H1 (cell line): ENCODE measurements at regions not wholly inside any gene's neighbourhood (a gene's known extent, or its start where the extent isn't known, plus 50 kb on each side); places are given as distances from the start of the nearest gene placed in this dataset.

Source experiments
- CTCF ChIA-PET: fragments of 300-600 bp; sonication (Branson Sonifier 250); formaldehyde crosslinking; loops from one replicate; lab custom pipeline; 2021; ENCODE audit not compliant: partially characterized antibody; lab: Charles Lee
- POLR2A ChIA-PET: fragments of 300-600 bp; sonication (Branson Sonifier 250); formaldehyde crosslinking; loops from one replicate; lab custom pipeline; 2021; ENCODE audit warnings: inconsistent platforms; ENCODE audit not compliant: partially characterized antibody; lab: Charles Lee
- DNase-seq, 2 experiments: peaks; one replicate each; pipeline versions ENCODE4 v3.0.0 to v3.0.0-alpha.2; 2010 to 2022; ENCODE audit warnings: low spot score in 2 of 2, low read depth in 1 of 2, mixed read lengths in 1 of 2
- FAIRE-seq: peaks from 2 replicates; lab custom pipeline; 2011; peaks lifted over from hg19 to GRCh38; lab: Jason Lieb, UNC
- H2AFZ ChIP-seq: 2 replicates; pipeline ENCODE4 v1.8.1; 2012; ENCODE audit warnings: low read length, inconsistent platforms
- H2AK5ac ChIP-seq: 2 replicates; pipeline ENCODE4 v1.6.1; 2013; ENCODE audit warnings: low read depth, low read length
- H2BK120ac ChIP-seq: replicated peaks from 2 replicates; pipeline ENCODE3; 2013; ENCODE audit warnings: low read depth, low read length, inconsistent platforms
- H2BK12ac ChIP-seq: 2 replicates; pipeline ENCODE4 v1.6.1; 2013; ENCODE audit warnings: low read depth, low read length
- H2BK15ac ChIP-seq: 2 replicates; pipeline ENCODE4 v1.6.1; 2013; ENCODE audit warnings: low read length
- H2BK20ac ChIP-seq: 2 replicates; pipeline ENCODE4 v1.6.1; 2013; ENCODE audit warnings: low read length
- H2BK5ac ChIP-seq: 2 replicates; pipeline ENCODE4 v1.6.1; 2013; ENCODE audit warnings: low read depth, low read length
- H3K14ac ChIP-seq: 2 replicates; pipeline ENCODE4 v1.6.1; 2013; ENCODE audit warnings: inconsistent platforms; ENCODE audit not compliant: insufficient read length
- H3K18ac ChIP-seq: 2 replicates; pipeline ENCODE4 v1.6.1; 2013; ENCODE audit warnings: low read length; ENCODE audit errors: extremely low read depth
- H3K23ac ChIP-seq: 2 replicates; pipeline ENCODE4 v1.6.1; 2013; ENCODE audit warnings: inconsistent platforms; ENCODE audit not compliant: insufficient read length
- H3K23me2 ChIP-seq: 2 replicates; pipeline ENCODE4 v1.6.1; 2013; ENCODE audit warnings: low read depth, low read length
- H3K27ac ChIP-seq: 2 replicates; pipeline ENCODE4 v1.6.1; 2011; ENCODE audit warnings: low read depth, low read length, inconsistent platforms
- H3K27me3 ChIP-seq, 4 experiments: replicated peaks in 1 of 4; 1 replicate in 1 of 4; 2 replicates in 3 of 4; pipeline versions ENCODE4 v1.6.1 to v1.8.1; 2011 to 2013; ENCODE audit warnings: low read length in 3 of 4, mild to moderate bottlenecking in 3 of 4, inconsistent platforms in 2 of 4, mixed read lengths in 2 of 4, moderate library complexity in 1 of 4; ENCODE audit not compliant: control insufficient read depth in 3 of 4, insufficient read depth in 3 of 4; ENCODE audit errors: extremely low read depth in 1 of 4
- H3K36me3 ChIP-seq, 4 experiments: 2 replicates each; pipeline versions ENCODE4 v1.6.1 to v1.8.1; 2011 to 2013; ENCODE audit warnings: mild to moderate bottlenecking in 4 of 4, low read length in 3 of 4, moderate library complexity in 2 of 4, control low read depth in 1 of 4, inconsistent platforms in 1 of 4; ENCODE audit not compliant: insufficient read depth in 4 of 4, control insufficient read depth in 2 of 4
- H3K4ac ChIP-seq: replicated peaks from 2 replicates; pipeline ENCODE3; 2013; ENCODE audit warnings: low read length, low read depth, mixed read lengths, inconsistent platforms; ENCODE audit not compliant: insufficient read length
- H3K4me1 ChIP-seq, 4 experiments: replicated peaks in 1 of 4; 1 replicate in 1 of 4; 2 replicates in 3 of 4; pipeline versions ENCODE4 v1.6.1 to v1.8.1; 2011 to 2013; ENCODE audit warnings: low read length in 3 of 4, inconsistent platforms in 2 of 4, mixed read lengths in 1 of 4; ENCODE audit not compliant: insufficient read depth in 4 of 4, control insufficient read depth in 3 of 4
- H3K4me2 ChIP-seq, 2 experiments: 2 replicates each; pipeline versions ENCODE4 v1.6.1 to v1.8.1; 2011 to 2013; ENCODE audit warnings: low read depth in 2 of 2, low read length in 2 of 2, control low read depth in 1 of 2, inconsistent platforms in 1 of 2, mild to moderate bottlenecking in 1 of 2; ENCODE audit not compliant: insufficient read depth in 1 of 2
- H3K4me3 ChIP-seq, 4 experiments: fragments of 200-600, 300-600 bp in 1 of 4; sonication (generic), shearing (Covaris generic), sonication (Bioruptor Twin) in 1 of 4; 2 replicates each; pipeline versions ENCODE4 v1.5.1 to v1.8.1; 2011 to 2016; ENCODE audit warnings: low read length in 4 of 4, low read depth in 3 of 4, control low read depth in 2 of 4, inconsistent platforms in 2 of 4, mild to moderate bottlenecking in 2 of 4, mixed read lengths in 1 of 4, moderate library complexity in 1 of 4; ENCODE audit not compliant: insufficient read depth in 2 of 4; ENCODE audit errors: extremely low read depth in 1 of 4
- H3K56ac ChIP-seq: replicated peaks from 2 replicates; pipeline ENCODE3; 2013; ENCODE audit warnings: low read depth, mild to moderate bottlenecking, mixed read lengths, low read length, inconsistent platforms; ENCODE audit not compliant: insufficient read length
- H3K79me1 ChIP-seq: 2 replicates; pipeline ENCODE4 v1.6.1; 2013; ENCODE audit warnings: low read depth, low read length, control low read depth
- H3K79me2 ChIP-seq, 2 experiments: 2 replicates each; pipeline versions ENCODE4 v1.6.1 to v1.8.1; 2012 to 2013; ENCODE audit warnings: low read length in 2 of 2, mild to moderate bottlenecking in 2 of 2, inconsistent platforms in 1 of 2; ENCODE audit not compliant: insufficient read depth in 2 of 2, control insufficient read depth in 1 of 2
- H3K9ac ChIP-seq, 4 experiments: replicated peaks in 1 of 4; 1 replicate in 1 of 4; 2 replicates in 3 of 4; pipeline versions ENCODE4 v1.6.1 to v1.8.1; 2011 to 2013; ENCODE audit warnings: low read depth in 3 of 4, low read length in 3 of 4, control low read depth in 2 of 4, mild to moderate bottlenecking in 2 of 4, moderate library complexity in 2 of 4, inconsistent platforms in 1 of 4; ENCODE audit errors: extremely low read depth in 1 of 4
- H3K9me3 ChIP-seq, 2 experiments: 2 replicates each; pipeline versions ENCODE4 v1.6.1 to v1.8.1; 2012 to 2013; ENCODE audit warnings: mild to moderate bottlenecking in 2 of 2, moderate library complexity in 2 of 2, control low read depth in 1 of 2, inconsistent platforms in 1 of 2, low read depth in 1 of 2, low read length in 1 of 2, mixed read lengths in 1 of 2; ENCODE audit not compliant: insufficient read depth in 2 of 2
- H4K20me1 ChIP-seq, 2 experiments: replicated peaks in 1 of 2; 2 replicates each; pipeline versions ENCODE3 to v1.8.1; 2011 to 2013; ENCODE audit warnings: inconsistent platforms in 2 of 2, low read length in 2 of 2, mild to moderate bottlenecking in 1 of 2; ENCODE audit not compliant: insufficient read depth in 2 of 2, control insufficient read depth in 1 of 2
- H4K5ac ChIP-seq: 2 replicates; pipeline ENCODE4 v1.6.1; 2013; ENCODE audit warnings: low read length, low read depth, mixed read lengths, inconsistent platforms; ENCODE audit not compliant: insufficient read length
- H4K8ac ChIP-seq: 2 replicates; pipeline ENCODE4 v1.8.0; 2013; ENCODE audit warnings: mild to moderate bottlenecking, moderate library complexity, low read length, inconsistent platforms; ENCODE audit not compliant: insufficient read depth; ENCODE audit errors: extremely low read depth
- H4K91ac ChIP-seq: replicated peaks from 2 replicates; pipeline ENCODE3; 2013; ENCODE audit warnings: low read length, mixed read lengths, inconsistent platforms; ENCODE audit not compliant: insufficient read length
- ASH2L ChIP-seq: fragments of 200-600, 300-600 bp; sonication (generic); IDR thresholded peaks from one replicate; pipeline ENCODE4 v1.7.1; 2017; ENCODE audit warnings: low read length
- BRCA1 ChIP-seq: IDR thresholded peaks from 2 replicates; pipeline ENCODE4 v1.6.1; 2012; ENCODE audit warnings: low read depth, low read length, improper control_type of control experiment
- MAX ChIP-seq: IDR thresholded peaks from 2 replicates; pipeline ENCODE4 v1.6.1; 2012; ENCODE audit warnings: inconsistent platforms
- SIX5 ChIP-seq: IDR thresholded peaks from 2 replicates; pipeline ENCODE4 v1.6.1; 2011; ENCODE audit warnings: mild to moderate bottlenecking, low read depth, low read length
- SRF ChIP-seq: IDR thresholded peaks from 2 replicates; pipeline ENCODE4 v1.6.1; 2011; ENCODE audit warnings: mild to moderate bottlenecking, low read depth, low read length, moderate library complexity
- WGBS, 2 experiments: shearing (Covaris generic) in 1 of 2; methylation state at CpG; one replicate each; pipeline versions ENCODE4 v1.1.6 to v1.1.7; 2013 to 2015; ENCODE audit warnings: low lambda C conversion rate in 2 of 2, mixed read lengths in 2 of 2, inconsistent platforms in 1 of 2, low coverage in 1 of 2, missing lambda C conversion rate in 1 of 2; ENCODE audit not compliant: insufficient replicate concordance in 2 of 2, insufficient coverage in 1 of 2, insufficient read length in 1 of 2; ENCODE audit errors: extremely low coverage in 1 of 2, missing lambda C conversion rate in 1 of 2; 5-methylcytosine and 5-hydroxymethylcytosine counted together

GRCh38 chr10:30542895-30543288, 86.7 kb downstream of the LYZL2 start:
- Histone ChIP-seq H4K20me1 (no peaks in the 10 kb centered on the region), H3K23me2 (no peaks in the 10 kb centered on the region), H2BK5ac (no peak overlapping the region), H2BK12ac (no peak overlapping the region), H3K27me3 (no peaks in the 10 kb centered on the region), H3K27ac (no peak overlapping the region), H2BK15ac (no peak overlapping the region), H3K79me2 (no peaks in the 10 kb centered on the region), H4K5ac (no peak overlapping the region), H3K4me2 (no peak overlapping the region), H3K18ac (no peak overlapping the region), H3K36me3 (no peaks in the 10 kb centered on the region), H3K23ac (no peak overlapping the region), H3K9me3 (no peaks in the 10 kb centered on the region), H3K4ac (no peak overlapping the region), H3K4me1 (peaks cover 0 to 8% (median 3%) of the 10 kb centered on the region in 4 experiments; a peak in 3 of 7 replicates), H3K14ac (no peak overlapping the region), H3K4me3 (no peak overlapping the region), H2AFZ (no peak overlapping the region), H4K8ac (no peak overlapping the region), H3K79me1 (no peaks in the 10 kb centered on the region), H2BK20ac (no peak overlapping the region), H3K56ac (no peak overlapping the region), H2AK5ac (no peak overlapping the region), H3K9ac (no peak overlapping the region), H2BK120ac (no peak overlapping the region), H4K91ac (no peak overlapping the region)
- 90% methylated on average over 3 of the region's 3 CpGs; no CpG with 5 or more reads in 1 of the 2 experiments for WGBS, 2 experiments
- ChIA-PET CTCF (interaction anchor here (0.7 to 2.8 kb wide), 8 partner anchors 10 to 150 kb away, joined by 3 to 11 read pairs (median 5); no protein-coding TSS in a partner anchor), POLR2A (interaction anchor here (3.3 kb wide), 1 partner anchor 10 kb away, joined by 16 read pairs; no protein-coding TSS in a partner anchor)
- TF ChIP-seq SIX5 (no peak), MAX (no peak), BRCA1 (no peak), ASH2L (no peak), SRF (no peak)
- no peak for FAIRE-seq
- no peak for DNase-seq
